Adrenal gland (tissue), 5 donors: ENCODE measurements at regions not wholly inside any gene's neighbourhood (a gene's known extent, or its start where the extent isn't known, plus 50 kb on each side); places are given as distances from the start of the nearest gene placed in this dataset.

ENCODE experiments used
- POLR2A ChIP-seq, 2 donors: fragments of 450-650 bp; IDR thresholded peaks; one replicate each; pipeline ENCODE4 v1.6.1; 2017; ENCODE audit warnings: antibody characterized with exemption in 2 of 2, mild to moderate bottlenecking in 2 of 2, moderate library complexity in 1 of 2
- TF ChIP-seq, protein P1 (sequence below), 6 experiments: fragments of 450-650 bp in 4 of 6; fragments of 200-600 bp in 2 of 6; sonication (generic) in 1 of 6; IDR thresholded peaks; 1 replicate in 5 of 6; 2 replicates in 1 of 6; pipeline versions ENCODE4 v1.5.1 to v1.8.0; 2016 to 2021; ENCODE audit warnings: antibody characterized with exemption in 6 of 6, mild to moderate bottlenecking in 2 of 6, moderate library complexity in 1 of 6
- donor health status: DM: no; HTN: no; CAD: no.

DNA sequence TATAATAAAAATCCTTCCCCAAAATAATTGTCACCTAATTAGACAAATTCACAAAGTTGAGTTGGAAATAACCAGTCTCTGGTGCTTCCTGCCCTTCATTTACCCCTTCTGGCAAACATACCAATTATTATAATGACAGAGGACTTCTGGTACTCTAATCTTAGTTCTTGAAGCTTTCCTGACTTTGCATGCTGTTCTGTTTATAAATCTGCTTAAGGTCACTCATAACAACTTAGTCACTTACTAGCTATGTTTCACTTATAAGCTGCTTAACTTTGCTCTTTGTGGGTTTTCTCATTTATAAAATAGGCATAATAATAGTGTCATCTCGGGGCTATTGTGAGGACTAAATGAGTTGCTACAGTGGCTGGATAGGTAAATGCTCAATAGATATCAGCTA, 446.5 kb downstream of the EFNA5 start:
- TF ChIP-seq, protein P1, sequence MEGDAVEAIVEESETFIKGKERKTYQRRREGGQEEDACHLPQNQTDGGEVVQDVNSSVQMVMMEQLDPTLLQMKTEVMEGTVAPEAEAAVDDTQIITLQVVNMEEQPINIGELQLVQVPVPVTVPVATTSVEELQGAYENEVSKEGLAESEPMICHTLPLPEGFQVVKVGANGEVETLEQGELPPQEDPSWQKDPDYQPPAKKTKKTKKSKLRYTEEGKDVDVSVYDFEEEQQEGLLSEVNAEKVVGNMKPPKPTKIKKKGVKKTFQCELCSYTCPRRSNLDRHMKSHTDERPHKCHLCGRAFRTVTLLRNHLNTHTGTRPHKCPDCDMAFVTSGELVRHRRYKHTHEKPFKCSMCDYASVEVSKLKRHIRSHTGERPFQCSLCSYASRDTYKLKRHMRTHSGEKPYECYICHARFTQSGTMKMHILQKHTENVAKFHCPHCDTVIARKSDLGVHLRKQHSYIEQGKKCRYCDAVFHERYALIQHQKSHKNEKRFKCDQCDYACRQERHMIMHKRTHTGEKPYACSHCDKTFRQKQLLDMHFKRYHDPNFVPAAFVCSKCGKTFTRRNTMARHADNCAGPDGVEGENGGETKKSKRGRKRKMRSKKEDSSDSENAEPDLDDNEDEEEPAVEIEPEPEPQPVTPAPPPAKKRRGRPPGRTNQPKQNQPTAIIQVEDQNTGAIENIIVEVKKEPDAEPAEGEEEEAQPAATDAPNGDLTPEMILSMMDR (IDR thresholded peaks at IDR 0.05): no peak
- no peak for TF ChIP-seq POLR2A (IDR thresholded peaks at IDR 0.05)
